GM06990 (cell line): ENCODE measurements at regions not wholly inside any gene's neighbourhood (a gene's known extent, or its start where the extent isn't known, plus 50 kb on each side); places are given as distances from the start of the nearest gene placed in this dataset.

ENCODE experiments used
- DNase-seq: peaks from one replicate; pipeline ENCODE4 v3.0.0-alpha.2; 2011; ENCODE audit not compliant: insufficient read length; ENCODE audit errors: extremely low read depth
- H3K27me3 ChIP-seq: replicated peaks from 2 replicates; pipeline ENCODE4 v1.6.0; 2011; ENCODE audit warnings: low read length; ENCODE audit not compliant: control insufficient read depth, insufficient read depth
- H3K36me3 ChIP-seq: 2 replicates; pipeline ENCODE4 v1.5.1; 2011; ENCODE audit warnings: low read length; ENCODE audit not compliant: control insufficient read depth, insufficient read depth
- H3K4me3 ChIP-seq: replicated peaks from 2 replicates; pipeline ENCODE4 v1.5.1; 2011; ENCODE audit warnings: low read depth, mild to moderate bottlenecking, control low read depth, low read length
- CTCF ChIP-seq: IDR thresholded peaks from 2 replicates; pipeline ENCODE4 v1.5.1; 2011; ENCODE audit warnings: low read length, control low read depth, mild to moderate bottlenecking, inconsistent platforms; ENCODE audit not compliant: insufficient read depth, poor library complexity, severe bottlenecking

- TF ChIP-seq CTCF, result no peak
- H3K4me3 ChIP-seq, result no peak overlapping the region
- H3K36me3 ChIP-seq, result no peaks in the 10 kb centered on the region
- no peaks in the 10 kb centered on the region for H3K27me3 ChIP-seq
- no peak for DNase-seq
These were observed 244.8 kb upstream of the RGS18 start for GRCh38 chr1:191913260-191913977.

- no peak for TF ChIP-seq CTCF
- Histone ChIP-seq H3K27me3 (no peaks in the 10 kb centered on the region), H3K4me3 (no peak overlapping the region), H3K36me3 (no peaks in the 10 kb centered on the region)
- no peak for DNase-seq
These were observed 228.9 kb upstream of the RGS18 start for GRCh38 chr1:191929383-191929782.

- Histone ChIP-seq H3K27me3 (no peaks in the 10 kb centered on the region), H3K4me3 (no peak overlapping the region), H3K36me3 (no peaks in the 10 kb centered on the region)
- no peak for TF ChIP-seq CTCF
- no peak for DNase-seq
These were observed 214.6 kb upstream of the RGS18 start for GRCh38 chr1:191943684-191944083.

- no peaks in the 10 kb centered on the region for H3K27me3 ChIP-seq
- H3K36me3 ChIP-seq, result no peaks in the 10 kb centered on the region
- no peak for TF ChIP-seq CTCF
- H3K4me3 ChIP-seq, result no peak overlapping the region
- DNase-seq, result no peak
These were observed 204.7 kb upstream of the RGS18 start for GRCh38 chr1:191953526-191953925.

GRCh38 chr1:191959856-191960255, 198.4 kb upstream of the RGS18 start:
- no peak for TF ChIP-seq CTCF
- Histone ChIP-seq H3K27me3 (no peaks in the 10 kb centered on the region), H3K36me3 (no peaks in the 10 kb centered on the region), H3K4me3 (no peak overlapping the region)
- no peak for DNase-seq

- no peaks in the 10 kb centered on the region for H3K36me3 ChIP-seq
- DNase-seq, result no peak
- H3K4me3 ChIP-seq, result no peak overlapping the region
- no peaks in the 10 kb centered on the region for H3K27me3 ChIP-seq
- TF ChIP-seq CTCF, result no peak
These were observed 195.0 kb upstream of the RGS18 start for GRCh38 chr1:191963286-191963685.
